HCT116 (cell line): ENCODE measurements at regions not wholly inside any gene's neighbourhood (a gene's known extent, or its start where the extent isn't known, plus 50 kb on each side); places are given as distances from the start of the nearest gene placed in this dataset.

ENCODE experiments used
- ATAC-seq: fragments of 200-7000 bp; cut with Tn5 transposase; 2 replicates; pipeline ENCODE4 v1.9.1; 2020; ENCODE audit warnings: mild to moderate bottlenecking, moderate library complexity
- BruUV-seq: library from RNA; stranded (reverse); fragments of 400-500 nt; replicated peaks from 2 replicates; lab custom pipeline; 2021; lab: Mats Ljungman, UMichigan
- CTCF ChIA-PET: fragments of 300-600 bp; sonication (Branson Sonifier 250); formaldehyde crosslinking; loops from one replicate; lab custom pipeline; 2021; ENCODE audit warnings: antibody characterized with exemption; lab: Charles Lee
- POLR2A ChIA-PET: fragments of 300-600, 350-600 bp; sonication (Branson Sonifier 250); formaldehyde crosslinking; loops from one replicate; lab custom pipeline; 2021; ENCODE audit warnings: antibody characterized with exemption; lab: Charles Lee
- RAD21 ChIA-PET, 2 experiments: fragments of 300-600 bp; sonication (Branson Sonifier 250); formaldehyde crosslinking; loops; one replicate each; lab custom pipeline; 2023; ENCODE audit warnings: low total read pairs in 2 of 2; ENCODE audit not compliant: uncharacterized antibody in 2 of 2, unreplicated experiment in 2 of 2, low non-redundant PET in 1 of 2; lab: Charles Lee
- DNase-seq: peaks from one replicate; pipeline ENCODE4 v3.0.0-alpha.2; 2010; ENCODE audit warnings: low read depth, low spot score
- H2AFZ ChIP-seq: fragments of 200-600 bp; shearing (Covaris generic), sonication (generic); 2 replicates; pipeline ENCODE4 v1.6.1; 2017; ENCODE audit warnings: low read depth, mixed run types, mixed read lengths, antibody characterized with exemption, low read length; ENCODE audit not compliant: poor library complexity, severe bottlenecking
- H3K27ac ChIP-seq: 2 replicates; pipeline ENCODE4 v1.5.1; 2012; ENCODE audit warnings: low read depth, low read length
- H3K27me3 ChIP-seq: fragments of 200-600 bp; sonication (generic); 2 replicates; pipeline ENCODE4 v1.6.1; 2016; ENCODE audit warnings: mixed run types, low read length, mixed read lengths; ENCODE audit not compliant: insufficient read depth
- H3K36me3 ChIP-seq, 2 experiments: fragments of 200-500 bp in 1 of 2; fragments of 200-600 bp in 1 of 2; sonication (Bioruptor generic) in 1 of 2; sonication (generic) in 1 of 2; 2 replicates each; pipeline versions ENCODE4 v1.5.1 to v1.6.1; 2014 to 2016; ENCODE audit warnings: low read length in 2 of 2, inconsistent platforms in 1 of 2, mixed read lengths in 1 of 2, mixed run types in 1 of 2; ENCODE audit not compliant: insufficient read depth in 2 of 2, control insufficient read depth in 1 of 2
- H3K4me1 ChIP-seq, 2 experiments: fragments of 200-600 bp in 1 of 2; sonication (generic) in 1 of 2; 2 replicates each; pipeline versions ENCODE4 v1.5.1 to v1.6.1; 2012 to 2017; ENCODE audit warnings: low read length in 2 of 2, inconsistent platforms in 1 of 2, mild to moderate bottlenecking in 1 of 2, mixed read lengths in 1 of 2, mixed run types in 1 of 2, moderate library complexity in 1 of 2; ENCODE audit not compliant: insufficient read depth in 2 of 2, control insufficient read depth in 1 of 2
- H3K4me2 ChIP-seq: fragments of 200-600 bp; sonication (generic); 2 replicates; pipeline ENCODE4 v1.6.1; 2017; ENCODE audit warnings: mixed run types, low read length, mixed read lengths
- H3K4me3 ChIP-seq, 2 experiments: fragments of 200-600 bp in 1 of 2; sonication (generic) in 1 of 2; replicated peaks in 1 of 2; 2 replicates each; pipeline ENCODE4 v1.5.1; 2011 to 2016; ENCODE audit warnings: low read length in 2 of 2, control low read depth in 1 of 2, low read depth in 1 of 2, mild to moderate bottlenecking in 1 of 2, mixed read lengths in 1 of 2, mixed run types in 1 of 2
- H3K79me2 ChIP-seq: fragments of 200-600 bp; sonication (generic); 2 replicates; pipeline ENCODE4 v1.6.1; 2017; ENCODE audit warnings: mild to moderate bottlenecking, mixed run types, low read length, moderate library complexity, mixed read lengths; ENCODE audit not compliant: insufficient read depth
- H3K9ac ChIP-seq: fragments of 200-600 bp; sonication (generic); 2 replicates; pipeline ENCODE4 v1.6.1; 2016; ENCODE audit warnings: low read length, mixed read lengths
- H3K9me2 ChIP-seq: fragments of 200-600 bp; sonication (generic), shearing (Covaris generic); 2 replicates; pipeline ENCODE4 v1.6.1; 2017; ENCODE audit warnings: mixed run types, mild to moderate bottlenecking, moderate library complexity; ENCODE audit not compliant: insufficient read depth
- H3K9me3 ChIP-seq, 2 experiments: fragments of 200-500 bp in 1 of 2; fragments of 200-600 bp in 1 of 2; sonication (Bioruptor generic) in 1 of 2; sonication (generic) in 1 of 2; 2 replicates each; pipeline ENCODE4 v1.6.1; 2014 to 2017; ENCODE audit warnings: low read length in 2 of 2, mixed read lengths in 2 of 2, inconsistent platforms in 1 of 2, low read depth in 1 of 2, mild to moderate bottlenecking in 1 of 2, mixed run types in 1 of 2, moderate library complexity in 1 of 2; ENCODE audit not compliant: control insufficient read depth in 1 of 2, insufficient read depth in 1 of 2
- H4K20me1 ChIP-seq: fragments of 200-600 bp; sonication (generic), shearing (Covaris generic); 2 replicates; pipeline ENCODE4 v1.6.1; 2017; ENCODE audit warnings: mixed run types, mild to moderate bottlenecking, moderate library complexity; ENCODE audit not compliant: insufficient read depth
- CBX3 ChIP-seq: IDR thresholded peaks from 2 replicates; pipeline ENCODE4 v1.6.1; 2012; ENCODE audit warnings: low read depth
- CEBPB ChIP-seq: IDR thresholded peaks from 2 replicates; pipeline ENCODE4 v1.6.1; 2012; ENCODE audit warnings: low read depth
- EGR1 ChIP-seq: IDR thresholded peaks from 2 replicates; pipeline ENCODE4 v1.6.1; 2012; ENCODE audit warnings: low read depth
- ELF1 ChIP-seq: IDR thresholded peaks from 2 replicates; pipeline ENCODE4 v1.6.1; 2012; ENCODE audit warnings: low read depth, borderline replicate concordance
- EZH2 ChIP-seq: fragments of 200-600 bp; sonication (generic); IDR thresholded peaks from 2 replicates; pipeline ENCODE4 v1.6.1; 2017; ENCODE audit warnings: antibody characterized with exemption, mixed run types
- EZH2phosphoT487 ChIP-seq: fragments of 200-600 bp; IDR thresholded peaks from 2 replicates; pipeline ENCODE4 v1.6.1; 2018; ENCODE audit warnings: antibody characterized with exemption, borderline replicate concordance
- JUND ChIP-seq: IDR thresholded peaks from 2 replicates; pipeline ENCODE4 v1.6.1; 2012
- POLR2A ChIP-seq: IDR thresholded peaks from 2 replicates; pipeline ENCODE4 v1.7.0; 2011; ENCODE audit warnings: borderline replicate concordance; ENCODE audit not compliant: insufficient read depth, insufficient read length; ENCODE audit errors: extremely low read depth
- POLR2AphosphoS5 ChIP-seq: IDR thresholded peaks from 2 replicates; pipeline ENCODE4 v1.6.1; 2011; ENCODE audit warnings: mild to moderate bottlenecking, low read depth, low read length, moderate library complexity
- RAD21 ChIP-seq: IDR thresholded peaks from 2 replicates; pipeline ENCODE4 v1.6.1; 2012; ENCODE audit warnings: low read depth, mild to moderate bottlenecking
- SP1 ChIP-seq: IDR thresholded peaks from 2 replicates; pipeline ENCODE4 v1.6.1; 2012; ENCODE audit warnings: low read depth
- TCF7L2 ChIP-seq: IDR thresholded peaks from 2 replicates; pipeline ENCODE4 v1.7.0; 2011; ENCODE audit warnings: borderline replicate concordance, inconsistent platforms; ENCODE audit not compliant: insufficient read depth, insufficient read length; ENCODE audit errors: extremely low read depth
- YY1 ChIP-seq: IDR thresholded peaks from 2 replicates; pipeline ENCODE4 v1.6.1; 2011; ENCODE audit warnings: low read length, low read depth, moderate library complexity, mild to moderate bottlenecking; ENCODE audit not compliant: insufficient replicate concordance; ENCODE audit errors: extremely low read depth
- ZFX ChIP-seq: fragments of 450-650 bp; IDR thresholded peaks from 2 replicates; pipeline ENCODE4 v1.6.1; 2017
- intact Hi-C: fragments of 100-400 bp; cut with micrococcal nuclease; formaldehyde crosslinking; loops from 2 replicates; pipeline ENCODE4 v1.10.0; 2022
- TF ChIP-seq, protein P1 (sequence below): IDR thresholded peaks from 2 replicates; pipeline ENCODE4 v1.6.1; 2012; ENCODE audit warnings: low read depth
- TF ChIP-seq, protein P2 (sequence below): IDR thresholded peaks from 2 replicates; pipeline ENCODE4 v1.6.1; 2012
- TF ChIP-seq, protein P3 (sequence below): IDR thresholded peaks from 2 replicates; pipeline ENCODE4 v1.6.1; 2011; ENCODE audit warnings: mild to moderate bottlenecking, low read length, moderate library complexity; ENCODE audit not compliant: insufficient replicate concordance; ENCODE audit errors: extremely low read depth
- TF ChIP-seq, protein P4 (sequence below): IDR thresholded peaks from 2 replicates; pipeline ENCODE4 v1.6.1; 2012

DNA sequence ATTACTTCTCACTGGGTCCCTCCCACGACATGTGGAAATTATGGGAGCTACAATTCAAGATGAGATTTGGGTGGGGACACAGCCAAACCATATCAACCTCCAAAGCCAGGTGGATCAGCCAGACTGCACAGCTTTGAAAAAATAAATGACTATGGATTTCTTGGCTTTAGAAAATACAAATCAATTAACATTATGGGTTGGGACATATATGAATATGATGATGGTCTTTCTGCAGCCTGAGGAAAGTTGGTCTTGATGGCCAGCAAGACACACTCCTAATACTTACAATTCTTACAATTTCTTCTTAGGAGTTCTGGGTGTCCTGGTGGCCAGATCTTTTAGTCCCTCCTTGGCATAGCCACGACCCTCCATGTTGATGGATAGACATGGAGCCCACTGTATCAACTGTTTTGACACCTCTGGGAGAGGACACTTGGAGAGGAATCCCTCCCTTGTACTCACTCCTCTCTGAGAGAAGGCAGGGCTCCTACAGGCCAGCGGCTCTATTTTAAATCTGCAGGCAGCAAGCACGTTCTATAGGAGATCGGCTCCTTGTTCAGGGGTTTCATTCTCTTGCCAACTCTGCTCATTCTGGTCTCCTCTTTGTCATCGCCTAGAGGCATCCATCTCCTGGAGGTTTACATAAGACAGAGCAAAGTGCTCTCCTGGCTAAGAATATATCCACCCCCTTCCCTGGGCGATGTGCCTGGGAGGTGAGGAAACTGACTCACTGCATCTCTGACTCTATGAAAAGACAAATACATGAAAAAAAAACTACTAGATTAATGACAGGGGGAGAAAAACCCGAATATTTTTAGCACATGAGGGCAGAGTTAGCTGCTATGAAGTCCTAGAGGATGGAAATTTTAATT is 145.9 kb downstream of the CARTPT start:
- Histone ChIP-seq H3K27me3 (no peaks in the 10 kb centered on the region), H4K20me1 (no peaks in the 10 kb centered on the region), H3K9ac (no peak overlapping the region), H3K9me3 (no peaks in the 10 kb centered on the region), H2AFZ (no peak overlapping the region), H3K27ac (no peak overlapping the region), H3K36me3 (no peaks in the 10 kb centered on the region), H3K4me2 (no peak overlapping the region), H3K79me2 (no peaks in the 10 kb centered on the region), H3K4me1 (no peaks in the 10 kb centered on the region), H3K9me2 (no peaks in the 10 kb centered on the region), H3K4me3 (no peak overlapping the region)
- no peak for ATAC-seq
- TF ChIP-seq, protein P1, sequence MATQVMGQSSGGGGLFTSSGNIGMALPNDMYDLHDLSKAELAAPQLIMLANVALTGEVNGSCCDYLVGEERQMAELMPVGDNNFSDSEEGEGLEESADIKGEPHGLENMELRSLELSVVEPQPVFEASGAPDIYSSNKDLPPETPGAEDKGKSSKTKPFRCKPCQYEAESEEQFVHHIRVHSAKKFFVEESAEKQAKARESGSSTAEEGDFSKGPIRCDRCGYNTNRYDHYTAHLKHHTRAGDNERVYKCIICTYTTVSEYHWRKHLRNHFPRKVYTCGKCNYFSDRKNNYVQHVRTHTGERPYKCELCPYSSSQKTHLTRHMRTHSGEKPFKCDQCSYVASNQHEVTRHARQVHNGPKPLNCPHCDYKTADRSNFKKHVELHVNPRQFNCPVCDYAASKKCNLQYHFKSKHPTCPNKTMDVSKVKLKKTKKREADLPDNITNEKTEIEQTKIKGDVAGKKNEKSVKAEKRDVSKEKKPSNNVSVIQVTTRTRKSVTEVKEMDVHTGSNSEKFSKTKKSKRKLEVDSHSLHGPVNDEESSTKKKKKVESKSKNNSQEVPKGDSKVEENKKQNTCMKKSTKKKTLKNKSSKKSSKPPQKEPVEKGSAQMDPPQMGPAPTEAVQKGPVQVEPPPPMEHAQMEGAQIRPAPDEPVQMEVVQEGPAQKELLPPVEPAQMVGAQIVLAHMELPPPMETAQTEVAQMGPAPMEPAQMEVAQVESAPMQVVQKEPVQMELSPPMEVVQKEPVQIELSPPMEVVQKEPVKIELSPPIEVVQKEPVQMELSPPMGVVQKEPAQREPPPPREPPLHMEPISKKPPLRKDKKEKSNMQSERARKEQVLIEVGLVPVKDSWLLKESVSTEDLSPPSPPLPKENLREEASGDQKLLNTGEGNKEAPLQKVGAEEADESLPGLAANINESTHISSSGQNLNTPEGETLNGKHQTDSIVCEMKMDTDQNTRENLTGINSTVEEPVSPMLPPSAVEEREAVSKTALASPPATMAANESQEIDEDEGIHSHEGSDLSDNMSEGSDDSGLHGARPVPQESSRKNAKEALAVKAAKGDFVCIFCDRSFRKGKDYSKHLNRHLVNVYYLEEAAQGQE: no peak
- TF ChIP-seq POLR2AphosphoS5 (no peak), POLR2A (no peak), EGR1 (no peak), CBX3 (no peak), YY1 (no peak), ZFX (no peak), SP1 (no peak), RAD21 (no peak), EZH2phosphoT487 (no peak), CEBPB (no peak), TCF7L2 (no peak), EZH2 (no peak), ELF1 (no peak), JUND (no peak)
- TF ChIP-seq, protein P2, sequence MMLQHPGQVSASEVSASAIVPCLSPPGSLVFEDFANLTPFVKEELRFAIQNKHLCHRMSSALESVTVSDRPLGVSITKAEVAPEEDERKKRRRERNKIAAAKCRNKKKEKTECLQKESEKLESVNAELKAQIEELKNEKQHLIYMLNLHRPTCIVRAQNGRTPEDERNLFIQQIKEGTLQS: no peak
- TF ChIP-seq, protein P3, sequence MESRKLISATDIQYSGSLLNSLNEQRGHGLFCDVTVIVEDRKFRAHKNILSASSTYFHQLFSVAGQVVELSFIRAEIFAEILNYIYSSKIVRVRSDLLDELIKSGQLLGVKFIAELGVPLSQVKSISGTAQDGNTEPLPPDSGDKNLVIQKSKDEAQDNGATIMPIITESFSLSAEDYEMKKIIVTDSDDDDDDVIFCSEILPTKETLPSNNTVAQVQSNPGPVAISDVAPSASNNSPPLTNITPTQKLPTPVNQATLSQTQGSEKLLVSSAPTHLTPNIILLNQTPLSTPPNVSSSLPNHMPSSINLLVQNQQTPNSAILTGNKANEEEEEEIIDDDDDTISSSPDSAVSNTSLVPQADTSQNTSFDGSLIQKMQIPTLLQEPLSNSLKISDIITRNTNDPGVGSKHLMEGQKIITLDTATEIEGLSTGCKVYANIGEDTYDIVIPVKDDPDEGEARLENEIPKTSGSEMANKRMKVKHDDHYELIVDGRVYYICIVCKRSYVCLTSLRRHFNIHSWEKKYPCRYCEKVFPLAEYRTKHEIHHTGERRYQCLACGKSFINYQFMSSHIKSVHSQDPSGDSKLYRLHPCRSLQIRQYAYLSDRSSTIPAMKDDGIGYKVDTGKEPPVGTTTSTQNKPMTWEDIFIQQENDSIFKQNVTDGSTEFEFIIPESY: no peak
- TF ChIP-seq, protein P4, sequence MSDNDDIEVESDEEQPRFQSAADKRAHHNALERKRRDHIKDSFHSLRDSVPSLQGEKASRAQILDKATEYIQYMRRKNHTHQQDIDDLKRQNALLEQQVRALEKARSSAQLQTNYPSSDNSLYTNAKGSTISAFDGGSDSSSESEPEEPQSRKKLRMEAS: no peak
- DNase-seq: no peak
- ChIA-PET RAD21 (interaction anchor here in 1 of 2 experiments (0.5 kb wide), 1 partner anchor 79 kb away, joined by 3 read pairs; no protein-coding TSS in a partner anchor), CTCF (no interaction called here), POLR2A (no interaction called here)
- no TSS peak for BruUV-seq
- intact Hi-C loops: no loop called here
